GM18507 (cell line): ENCODE measurements at regions not wholly inside any gene's neighbourhood (a gene's known extent, or its start where the extent isn't known, plus 50 kb on each side); places are given as distances from the start of the nearest gene placed in this dataset.

Experiments used
- DNase-seq: peaks from one replicate; pipeline ENCODE4 v3.0.0; 2011; ENCODE audit warnings: low read depth; ENCODE audit not compliant: insufficient read length; ENCODE audit errors: extremely low spot score
- FAIRE-seq: peaks from 2 replicates; lab custom pipeline; 2011; peaks lifted over from hg19 to GRCh38; lab: Jason Lieb, UNC

- DNase-seq (no peak), FAIRE-seq (no peak)
Observed at GRCh38 chr10:107215681-107216080, 51.2 kb upstream of the SORCS1 start.
